ENCODE measurements at regions not wholly inside any gene's neighbourhood (a gene's known extent, or its start where the extent isn't known, plus 50 kb on each side); places are given as distances from the start of the nearest gene placed in this dataset.

DNA sequence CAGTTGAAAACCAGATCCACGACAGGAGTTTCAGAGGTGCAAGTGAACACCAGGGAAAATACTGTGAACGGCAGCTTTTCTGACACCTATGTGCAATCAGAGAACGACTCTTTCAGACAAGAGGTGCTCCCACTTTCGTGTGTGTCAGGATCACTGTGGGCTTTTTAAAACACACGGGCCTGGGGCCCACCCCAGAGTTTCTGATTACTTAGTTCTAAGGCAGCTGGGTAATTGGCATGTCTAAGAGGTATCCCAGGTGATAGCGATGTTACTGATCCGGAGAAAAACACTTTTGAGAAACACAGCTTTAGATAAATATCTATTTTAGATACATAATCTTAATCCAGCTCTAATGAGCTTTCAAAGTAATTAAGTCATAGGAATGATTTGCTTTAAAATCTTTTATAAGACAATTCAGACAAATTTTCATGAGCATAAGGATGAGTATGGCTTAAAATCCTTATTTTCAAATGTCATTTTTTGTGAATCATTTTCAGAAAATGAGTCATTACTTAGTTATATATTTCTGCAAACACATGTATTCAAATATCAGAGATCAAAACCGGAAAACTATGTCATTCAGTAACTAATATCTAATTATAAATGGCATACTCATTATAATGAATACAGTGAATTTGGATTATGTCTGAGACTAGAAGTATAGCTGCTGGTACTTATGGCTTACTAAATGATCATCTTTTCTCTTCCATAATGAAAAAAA, 217.9 kb upstream of the PSMD7 start:
- H3K27ac ChIP-seq = no peak overlapping the region
- H3K9me3 ChIP-seq = peaks cover 0 to 10% of the 10 kb centered on the region in 2 donors
- no peaks in the 10 kb centered on the region for H3K27me3 ChIP-seq
- no peak for DNase-seq (ENCODE audit: low spot score)
- TF ChIP-seq, protein P1, sequence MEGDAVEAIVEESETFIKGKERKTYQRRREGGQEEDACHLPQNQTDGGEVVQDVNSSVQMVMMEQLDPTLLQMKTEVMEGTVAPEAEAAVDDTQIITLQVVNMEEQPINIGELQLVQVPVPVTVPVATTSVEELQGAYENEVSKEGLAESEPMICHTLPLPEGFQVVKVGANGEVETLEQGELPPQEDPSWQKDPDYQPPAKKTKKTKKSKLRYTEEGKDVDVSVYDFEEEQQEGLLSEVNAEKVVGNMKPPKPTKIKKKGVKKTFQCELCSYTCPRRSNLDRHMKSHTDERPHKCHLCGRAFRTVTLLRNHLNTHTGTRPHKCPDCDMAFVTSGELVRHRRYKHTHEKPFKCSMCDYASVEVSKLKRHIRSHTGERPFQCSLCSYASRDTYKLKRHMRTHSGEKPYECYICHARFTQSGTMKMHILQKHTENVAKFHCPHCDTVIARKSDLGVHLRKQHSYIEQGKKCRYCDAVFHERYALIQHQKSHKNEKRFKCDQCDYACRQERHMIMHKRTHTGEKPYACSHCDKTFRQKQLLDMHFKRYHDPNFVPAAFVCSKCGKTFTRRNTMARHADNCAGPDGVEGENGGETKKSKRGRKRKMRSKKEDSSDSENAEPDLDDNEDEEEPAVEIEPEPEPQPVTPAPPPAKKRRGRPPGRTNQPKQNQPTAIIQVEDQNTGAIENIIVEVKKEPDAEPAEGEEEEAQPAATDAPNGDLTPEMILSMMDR (IDR thresholded peaks at IDR 0.05) = no peak
- H3K36me3 ChIP-seq = no peaks in the 10 kb centered on the region
- no peak overlapping the region for H3K4me3 ChIP-seq
- H3K4me1 ChIP-seq = no peaks in the 10 kb centered on the region

DNA sequence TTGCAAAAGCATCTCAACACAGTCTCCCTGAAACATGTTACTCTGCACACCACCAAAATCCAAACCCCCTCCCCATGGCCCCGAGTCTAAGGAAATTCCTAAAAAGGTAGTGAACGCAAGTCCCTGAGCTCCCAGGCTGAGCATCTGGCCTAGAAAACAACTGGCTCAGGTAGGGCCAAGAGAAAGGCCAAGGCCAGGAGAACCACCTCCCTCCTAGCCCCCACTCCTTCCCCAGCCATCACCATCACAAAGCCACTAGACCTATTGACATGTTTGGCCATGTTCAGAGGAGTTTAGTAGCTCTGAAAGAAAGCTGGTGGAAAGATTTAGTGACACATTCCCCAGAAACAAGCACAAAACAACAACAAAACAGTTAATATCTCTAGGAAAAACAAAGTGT, 220.0 kb upstream of the PSMD7 start:
- Histone ChIP-seq H3K36me3 (no peaks in the 10 kb centered on the region), H3K27ac (no peak overlapping the region), H3K4me1 (no peaks in the 10 kb centered on the region), H3K27me3 (no peaks in the 10 kb centered on the region), H3K4me3 (no peak overlapping the region), H3K9me3 (peaks cover 0 to 10% of the 10 kb centered on the region in 2 donors)
- TF ChIP-seq, protein P1 (IDR thresholded peaks at IDR 0.05) = no peak
- no peak for DNase-seq (ENCODE audit: low spot score)

DNA sequence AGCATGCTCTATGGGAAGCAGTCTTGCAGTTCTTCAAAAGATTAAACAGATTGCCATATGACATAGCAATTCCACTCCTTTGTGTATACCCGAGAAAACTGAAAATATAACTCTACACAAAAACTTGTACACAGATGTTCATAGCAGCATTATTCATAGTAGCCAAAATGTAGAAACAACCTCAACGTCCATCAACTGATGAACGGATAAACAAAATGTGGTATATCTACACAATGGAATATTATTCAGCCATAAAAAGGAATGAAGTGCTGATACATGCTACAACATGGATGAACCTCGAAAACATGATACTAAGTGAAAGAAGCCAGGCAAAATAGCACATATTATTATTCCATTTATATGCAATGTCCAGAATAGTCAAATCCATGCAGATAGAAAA, 221.2 kb upstream of the PSMD7 start:
- DNase-seq (ENCODE audit: low spot score) = no peak
- Histone ChIP-seq H3K9me3 (peaks cover 0 to 10% of the 10 kb centered on the region in 2 donors), H3K27ac (no peak overlapping the region), H3K36me3 (no peaks in the 10 kb centered on the region), H3K27me3 (no peaks in the 10 kb centered on the region), H3K4me3 (no peak overlapping the region), H3K4me1 (no peaks in the 10 kb centered on the region)
- TF ChIP-seq, protein P1 (IDR thresholded peaks at IDR 0.05) = no peak

DNA sequence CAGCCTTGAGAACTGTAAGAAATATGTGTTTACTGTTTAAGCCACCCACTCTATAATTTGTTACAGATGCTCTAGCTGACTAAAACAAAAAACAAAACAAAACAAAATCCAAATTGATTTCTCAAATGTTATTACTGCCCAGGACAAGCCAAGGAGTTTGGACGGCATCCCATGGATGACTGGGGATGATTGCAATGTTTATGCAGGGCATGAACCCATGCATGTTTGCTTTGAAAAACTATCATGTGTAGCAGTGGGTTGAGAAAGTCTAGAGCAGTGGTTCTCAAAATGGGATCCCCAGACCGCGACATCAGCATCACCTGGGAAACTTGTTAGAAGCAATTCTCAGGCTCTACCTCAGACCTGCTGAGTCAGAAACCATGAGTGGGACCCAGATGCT, 223.2 kb upstream of the PSMD7 start:
- Histone ChIP-seq H3K4me3 (no peak overlapping the region), H3K36me3 (no peaks in the 10 kb centered on the region), H3K27ac (no peak overlapping the region), H3K4me1 (no peaks in the 10 kb centered on the region), H3K27me3 (no peaks in the 10 kb centered on the region), H3K9me3 (peaks cover 0 to 10% of the 10 kb centered on the region in 2 donors)
- no peak for DNase-seq (ENCODE audit: low spot score)
- TF ChIP-seq, protein P1 (IDR thresholded peaks at IDR 0.05) = no peak

DNA sequence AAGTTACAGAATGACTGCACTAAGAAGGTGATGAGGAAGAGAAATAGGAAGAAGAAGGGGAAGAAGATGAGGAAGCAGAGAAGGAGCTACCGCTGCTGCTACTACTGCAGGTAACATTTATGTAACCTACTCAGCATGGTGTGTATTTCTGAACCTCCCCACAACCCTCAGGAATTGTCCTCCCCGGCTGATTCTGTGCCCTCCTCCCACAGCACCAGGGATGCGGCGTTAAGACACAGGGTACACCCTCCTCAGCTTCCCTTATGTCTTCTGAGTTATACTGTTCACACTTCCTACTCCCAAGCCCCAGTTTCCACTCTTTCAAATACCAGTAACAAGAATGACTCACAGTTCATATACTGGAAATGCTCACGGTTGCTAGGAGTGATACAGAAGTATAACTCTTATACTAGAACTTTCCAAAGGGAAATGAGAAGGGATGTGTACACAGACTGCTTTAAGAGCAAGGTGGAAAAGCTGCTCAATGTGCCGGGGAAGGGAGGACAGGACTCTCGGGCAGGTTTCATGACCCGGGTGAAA, 224.5 kb upstream of the PSMD7 start:
- TF ChIP-seq, protein P1 (IDR thresholded peaks at IDR 0.05) = no peak
- Histone ChIP-seq H3K4me3 (no peak overlapping the region), H3K9me3 (peaks cover 0 to 10% of the 10 kb centered on the region in 2 donors), H3K27ac (no peak overlapping the region), H3K27me3 (no peaks in the 10 kb centered on the region), H3K36me3 (no peaks in the 10 kb centered on the region), H3K4me1 (no peaks in the 10 kb centered on the region)
- no peak for DNase-seq (ENCODE audit: low spot score)
